ENCODE measurements at regions not wholly inside any gene's neighbourhood (a gene's known extent, or its start where the extent isn't known, plus 50 kb on each side); places are given as distances from the start of the nearest gene placed in this dataset.
"Not testable (repeated sequence)": the region's sequence is repeated elsewhere in the genome, so short reads cannot be mapped to it uniquely, and the experiment has no call there.

DNA sequence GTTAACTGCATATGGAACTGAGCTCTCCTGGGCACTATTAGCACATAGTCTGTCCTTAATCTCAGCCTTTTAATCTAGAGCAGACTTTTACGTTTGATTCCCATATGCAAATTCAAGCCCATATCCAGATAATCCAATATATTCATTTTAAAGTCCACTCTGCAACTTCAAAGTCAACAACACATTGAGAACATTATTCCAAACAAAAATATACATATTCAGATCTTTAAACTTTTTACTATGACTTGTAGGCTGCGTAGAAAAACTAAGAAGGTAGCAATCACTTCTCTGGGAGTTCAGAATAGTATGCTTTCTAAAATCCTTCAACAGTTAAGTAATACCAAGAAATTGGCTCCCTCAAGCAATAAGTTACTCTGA lies 499.4 kb downstream of the SPATA31D1 start:
- no peak overlapping the region for H3K4me3 ChIP-seq (ENCODE audit: insufficient read length, low read depth)
- no peak overlapping the region for H3K9ac ChIP-seq (ENCODE audit: insufficient read length, low read depth)
- DNase-seq (ENCODE audit: low read depth, low spot score): no peak
- H3K27me3 ChIP-seq (ENCODE audit: insufficient read depth, insufficient read length): no peaks in the 10 kb centered on the region
- no peaks in the 10 kb centered on the region for H3K9me3 ChIP-seq (ENCODE audit: insufficient read depth, low read length)
- TF ChIP-seq ZNF274 (IDR thresholded peaks at IDR 0.05; ENCODE audit: low read depth, low read length) (no peak), SUZ12 (IDR thresholded peaks at IDR 0.05; ENCODE audit: extremely low read depth, insufficient read depth, insufficient read length) (no peak), YY1 (IDR thresholded peaks at IDR 0.05; ENCODE audit: insufficient read depth, insufficient read length) (no peak)
- H3K4me1 ChIP-seq (ENCODE audit: insufficient read depth, insufficient read length): no peaks in the 10 kb centered on the region
- no peaks in the 10 kb centered on the region for H3K36me3 ChIP-seq (ENCODE audit: insufficient read depth, insufficient read length, low read length)

DNA sequence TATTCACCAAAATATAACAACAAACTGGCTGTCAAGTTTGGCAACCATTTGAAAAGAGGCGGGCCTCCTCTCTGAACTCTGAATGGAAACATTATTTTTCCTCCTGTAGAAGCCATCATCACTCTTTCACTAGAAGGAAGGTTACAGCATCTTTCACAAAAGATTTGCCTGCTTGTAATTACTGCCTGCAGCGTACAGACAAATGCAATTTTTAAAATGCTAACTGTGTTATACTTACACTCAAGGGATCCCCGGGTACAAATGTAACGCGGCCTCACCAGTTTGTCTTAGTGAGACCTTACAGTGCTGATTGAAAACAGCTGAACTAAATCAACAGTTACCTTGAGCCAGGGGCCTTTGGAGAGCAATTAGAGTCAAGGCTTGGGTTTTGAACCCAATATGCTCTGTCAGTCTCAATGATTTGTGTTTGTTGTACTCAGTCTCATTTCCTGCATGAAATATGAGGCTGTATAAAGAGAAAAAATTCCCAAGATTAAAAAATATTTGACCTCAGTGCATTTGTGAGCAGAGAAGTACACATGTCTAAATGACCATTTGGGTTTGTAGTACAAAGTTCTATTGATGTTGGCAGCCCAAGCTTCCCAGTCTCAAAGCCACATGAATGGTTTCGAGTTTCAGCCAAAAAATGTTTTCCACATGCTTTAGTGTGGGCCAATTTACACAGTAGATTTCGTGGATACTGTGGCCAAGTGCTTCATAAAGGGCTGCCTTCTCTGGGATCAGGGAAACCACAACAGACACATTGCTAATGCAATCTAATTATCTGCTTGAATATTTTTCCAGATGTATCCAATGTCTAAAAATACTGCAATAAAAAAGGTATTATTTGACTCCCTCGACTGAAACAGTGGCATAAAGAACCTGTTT lies 500.0 kb downstream of the SPATA31D1 start:
- no peak for DNase-seq (ENCODE audit: low read depth, low spot score)
- Histone ChIP-seq H3K4me3 (ENCODE audit: insufficient read length, low read depth) (no peak overlapping the region), H3K9me3 (ENCODE audit: insufficient read depth, low read length) (no peaks in the 10 kb centered on the region), H3K4me1 (ENCODE audit: insufficient read depth, insufficient read length) (no peaks in the 10 kb centered on the region), H3K9ac (ENCODE audit: insufficient read length, low read depth) (no peak overlapping the region), H3K36me3 (ENCODE audit: insufficient read depth, insufficient read length, low read length) (no peaks in the 10 kb centered on the region), H3K27me3 (ENCODE audit: insufficient read depth, insufficient read length) (no peaks in the 10 kb centered on the region)
- TF ChIP-seq SUZ12 (IDR thresholded peaks at IDR 0.05; ENCODE audit: extremely low read depth, insufficient read depth, insufficient read length): no peak
- no peak for TF ChIP-seq YY1 (IDR thresholded peaks at IDR 0.05; ENCODE audit: insufficient read depth, insufficient read length)

DNA sequence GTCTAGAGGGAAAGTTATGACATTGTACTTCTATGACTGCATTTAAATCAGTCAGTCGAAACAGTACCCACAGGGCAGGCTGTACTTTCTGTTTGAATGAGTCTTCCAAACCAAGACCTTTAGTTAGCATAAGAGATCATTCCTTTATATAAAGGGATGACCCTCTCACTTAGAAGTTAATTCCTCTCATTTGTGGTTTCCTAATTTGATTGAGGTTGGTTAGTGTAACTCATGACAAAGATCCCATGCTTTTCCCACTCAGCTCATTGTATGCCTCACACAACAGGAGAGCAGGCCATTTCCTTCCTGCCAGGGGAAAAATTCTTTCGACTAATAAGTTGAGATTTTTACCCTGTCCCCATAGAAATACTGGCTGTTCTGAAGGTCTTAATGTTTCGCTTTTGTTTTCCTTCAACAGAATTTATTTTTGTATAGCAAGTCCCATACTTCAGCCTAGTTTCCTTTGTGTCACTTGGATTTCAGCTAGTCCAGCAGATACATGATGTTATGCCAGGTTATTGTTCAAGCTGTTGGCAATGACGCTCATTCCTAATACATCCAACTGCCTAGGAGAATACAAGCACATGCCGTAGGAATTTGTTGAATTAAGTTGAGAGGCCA lies 500.7 kb downstream of the SPATA31D1 start:
- Histone ChIP-seq H3K27me3 (ENCODE audit: insufficient read depth, insufficient read length) (no peaks in the 10 kb centered on the region), H3K4me1 (ENCODE audit: insufficient read depth, insufficient read length) (no peaks in the 10 kb centered on the region), H3K9ac (ENCODE audit: insufficient read length, low read depth) (no peak overlapping the region), H3K36me3 (ENCODE audit: insufficient read depth, insufficient read length, low read length) (no peaks in the 10 kb centered on the region), H3K4me3 (ENCODE audit: insufficient read length, low read depth) (no peak overlapping the region), H3K9me3 (ENCODE audit: insufficient read depth, low read length) (no peaks in the 10 kb centered on the region)
- DNase-seq (ENCODE audit: low read depth, low spot score): no peak
- TF ChIP-seq SUZ12 (IDR thresholded peaks at IDR 0.05; ENCODE audit: extremely low read depth, insufficient read depth, insufficient read length) (no peak), ZNF274 (IDR thresholded peaks at IDR 0.05; ENCODE audit: low read depth, low read length) (no peak), YY1 (IDR thresholded peaks at IDR 0.05; ENCODE audit: insufficient read depth, insufficient read length) (no peak)

DNA sequence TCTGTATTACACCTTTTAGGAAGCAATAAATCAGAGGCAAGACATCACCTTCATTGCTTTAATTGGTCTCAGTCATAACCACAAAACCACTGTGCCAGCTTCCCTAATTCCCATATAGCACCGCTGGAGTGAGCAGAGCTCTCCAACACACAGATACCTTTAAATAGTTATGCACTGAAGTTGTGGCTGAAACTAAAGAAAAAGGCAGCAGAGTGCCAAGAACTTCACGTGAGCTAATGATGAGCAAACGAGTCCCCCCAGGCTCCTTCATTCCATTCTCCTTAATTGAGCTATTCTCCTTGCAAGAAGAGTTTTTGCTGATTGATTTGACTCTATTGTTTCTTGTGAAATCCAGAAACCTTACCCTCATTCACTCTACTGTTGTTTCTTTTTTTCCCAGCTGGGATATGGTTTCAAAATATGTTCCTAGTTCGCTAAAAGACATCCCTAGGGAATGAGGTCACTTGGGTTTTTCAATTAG lies 501.5 kb downstream of the SPATA31D1 start:
- H3K4me3 ChIP-seq (ENCODE audit: insufficient read length, low read depth): no peak overlapping the region
- no peaks in the 10 kb centered on the region for H3K27me3 ChIP-seq (ENCODE audit: insufficient read depth, insufficient read length)
- H3K4me1 ChIP-seq (ENCODE audit: insufficient read depth, insufficient read length): no peaks in the 10 kb centered on the region
- no peak for DNase-seq (ENCODE audit: low read depth, low spot score)
- H3K9ac ChIP-seq (ENCODE audit: insufficient read length, low read depth): no peak overlapping the region
- no peaks in the 10 kb centered on the region for H3K36me3 ChIP-seq (ENCODE audit: insufficient read depth, insufficient read length, low read length)
- H3K9me3 ChIP-seq (ENCODE audit: insufficient read depth, low read length): no peaks in the 10 kb centered on the region
- TF ChIP-seq YY1 (IDR thresholded peaks at IDR 0.05; ENCODE audit: insufficient read depth, insufficient read length) (no peak), ZNF274 (IDR thresholded peaks at IDR 0.05; ENCODE audit: low read depth, low read length) (no peak), SUZ12 (IDR thresholded peaks at IDR 0.05; ENCODE audit: extremely low read depth, insufficient read depth, insufficient read length) (no peak)

DNA sequence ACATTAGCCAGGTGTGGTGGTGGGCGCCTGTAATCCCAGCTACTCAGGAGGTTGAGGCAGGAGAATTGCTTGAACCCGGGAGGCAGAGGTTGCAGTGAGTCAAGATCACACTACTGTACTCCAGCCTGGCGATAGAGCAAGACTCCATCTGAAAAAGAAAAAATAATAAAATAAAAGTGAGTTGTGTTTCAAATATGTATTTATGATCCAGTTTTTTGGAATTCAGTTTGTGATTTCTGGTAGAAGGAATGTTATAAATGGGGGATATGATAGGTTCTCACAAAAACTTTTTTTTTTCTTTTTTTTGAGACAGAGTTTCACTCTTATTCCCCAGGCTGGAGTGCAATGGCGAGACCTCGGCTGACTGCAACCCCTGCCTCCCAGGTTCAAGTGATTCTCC lies 502.2 kb downstream of the SPATA31D1 start:
- not testable (repeated sequence) for H3K4me1 ChIP-seq (ENCODE audit: insufficient read depth, insufficient read length); H3K27me3 ChIP-seq (ENCODE audit: insufficient read depth, insufficient read length); H3K9me3 ChIP-seq (ENCODE audit: insufficient read depth, low read length); H3K36me3 ChIP-seq (ENCODE audit: insufficient read depth, insufficient read length, low read length); H3K9ac ChIP-seq (ENCODE audit: insufficient read length, low read depth); DNase-seq (ENCODE audit: low read depth, low spot score); H3K4me3 ChIP-seq (ENCODE audit: insufficient read length, low read depth)

DNA sequence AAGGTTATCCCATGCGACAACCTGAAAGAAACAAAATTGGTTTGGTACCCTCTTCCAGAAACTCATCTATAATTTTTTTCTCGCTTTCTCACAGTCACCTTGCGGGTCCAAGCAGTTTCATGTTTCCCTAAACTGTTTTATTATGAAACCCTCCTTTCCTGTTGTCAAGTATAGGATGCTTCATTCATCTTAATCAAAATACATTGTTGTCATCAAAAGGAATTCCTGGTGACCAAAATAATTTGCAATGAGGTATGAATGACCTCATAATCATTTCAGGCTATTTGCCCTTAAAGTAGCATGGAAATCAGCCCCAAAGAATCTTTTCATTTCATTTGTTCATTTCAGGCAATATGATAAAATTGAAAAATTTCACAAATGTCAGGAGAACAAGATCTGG lies 503.0 kb downstream of the SPATA31D1 start:
- DNase-seq (ENCODE audit: low read depth, low spot score): no peak
- Histone ChIP-seq H3K27me3 (ENCODE audit: insufficient read depth, insufficient read length) (no peaks in the 10 kb centered on the region), H3K4me3 (ENCODE audit: insufficient read length, low read depth) (no peak overlapping the region), H3K36me3 (ENCODE audit: insufficient read depth, insufficient read length, low read length) (no peaks in the 10 kb centered on the region), H3K9me3 (ENCODE audit: insufficient read depth, low read length) (no peaks in the 10 kb centered on the region), H3K4me1 (ENCODE audit: insufficient read depth, insufficient read length) (no peaks in the 10 kb centered on the region), H3K9ac (ENCODE audit: insufficient read length, low read depth) (no peak overlapping the region)
- no peak for TF ChIP-seq YY1 (IDR thresholded peaks at IDR 0.05; ENCODE audit: insufficient read depth, insufficient read length)
- no peak for TF ChIP-seq SUZ12 (IDR thresholded peaks at IDR 0.05; ENCODE audit: extremely low read depth, insufficient read depth, insufficient read length)
- no peak for TF ChIP-seq ZNF274 (IDR thresholded peaks at IDR 0.05; ENCODE audit: low read depth, low read length)

DNA sequence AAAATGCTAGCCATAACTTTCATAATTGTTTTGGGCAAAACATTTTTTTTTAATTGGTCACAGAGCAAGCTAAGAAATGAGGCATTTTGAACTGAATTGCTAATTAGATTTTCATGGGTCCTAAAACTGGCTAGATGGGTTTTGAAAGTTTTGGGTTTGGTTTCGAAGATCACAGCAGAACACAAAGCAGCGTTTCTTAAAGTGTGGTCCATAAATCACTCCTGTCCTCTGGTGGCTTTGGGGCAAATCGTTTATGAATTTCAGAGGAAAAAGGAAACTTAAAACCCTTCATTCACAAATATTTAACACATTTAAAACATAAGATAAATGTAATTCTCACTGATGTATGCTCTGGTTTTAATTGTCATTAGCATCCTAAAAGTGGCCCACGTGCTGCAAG lies 503.7 kb downstream of the SPATA31D1 start:
- no peak for DNase-seq (ENCODE audit: low read depth, low spot score)
- no peak for TF ChIP-seq ZNF274 (IDR thresholded peaks at IDR 0.05; ENCODE audit: low read depth, low read length)
- TF ChIP-seq SUZ12 (IDR thresholded peaks at IDR 0.05; ENCODE audit: extremely low read depth, insufficient read depth, insufficient read length): no peak
- TF ChIP-seq YY1 (IDR thresholded peaks at IDR 0.05; ENCODE audit: insufficient read depth, insufficient read length): no peak
- Histone ChIP-seq H3K36me3 (ENCODE audit: insufficient read depth, insufficient read length, low read length) (no peaks in the 10 kb centered on the region), H3K9ac (ENCODE audit: insufficient read length, low read depth) (no peak overlapping the region), H3K9me3 (ENCODE audit: insufficient read depth, low read length) (no peaks in the 10 kb centered on the region), H3K4me3 (ENCODE audit: insufficient read length, low read depth) (no peak overlapping the region), H3K27me3 (ENCODE audit: insufficient read depth, insufficient read length) (no peaks in the 10 kb centered on the region), H3K4me1 (ENCODE audit: insufficient read depth, insufficient read length) (no peaks in the 10 kb centered on the region)
